B cell (primary cell): ENCODE measurements at regions not wholly inside any gene's neighbourhood (a gene's known extent, or its start where the extent isn't known, plus 50 kb on each side); places are given as distances from the start of the nearest gene placed in this dataset.

ENCODE experiments used
- ATAC-seq: fragments of 200-7000 bp; cut with Tn5 transposase; one replicate; pipeline ENCODE4 v1.10.0; 2021; ENCODE audit warnings: low read depth, mild to moderate bottlenecking, moderate number of reproducible peaks, moderate library complexity
- CTCF ChIA-PET: fragments of 350-600 bp; sonication (Branson Sonifier 250); formaldehyde crosslinking; loops from one replicate; lab custom pipeline; 2021; ENCODE audit warnings: antibody characterized with exemption, inconsistent platforms; lab: Charles Lee
- POLR2A ChIA-PET: fragments of 350-600 bp; sonication (Branson Sonifier 250); formaldehyde crosslinking; loops from one replicate; lab custom pipeline; 2021; ENCODE audit warnings: antibody characterized with exemption; lab: Charles Lee
- DNase-seq: peaks from one replicate; pipeline ENCODE4 v3.0.0; 2013
- H2AFZ ChIP-seq: 2 replicates; pipeline ENCODE4 v1.6.1; 2012; ENCODE audit warnings: mild to moderate bottlenecking, low read depth, low read length; ENCODE audit not compliant: insufficient read depth, poor library complexity, severe bottlenecking
- H3K27ac ChIP-seq, 2 donors: 1 replicate in 1 of 2; 2 replicates in 1 of 2; pipeline ENCODE4 v1.5.1; 2012 to 2013; ENCODE audit warnings: low read length in 2 of 2, mild to moderate bottlenecking in 2 of 2, moderate library complexity in 1 of 2
- H3K27me3 ChIP-seq, 4 experiments: fragments of 200-600 bp in 1 of 4; sonication (generic) in 1 of 4; replicated peaks in 1 of 4; 1 replicate in 2 of 4; 2 replicates in 2 of 4; pipeline versions ENCODE4 v1.6.1 to v1.7.0; 2013 to 2016; ENCODE audit warnings: low read length in 3 of 4, mild to moderate bottlenecking in 2 of 4, mixed read lengths in 1 of 4, moderate library complexity in 1 of 4; ENCODE audit not compliant: insufficient read depth in 4 of 4, control insufficient read depth in 3 of 4; ENCODE audit errors: control extremely low read depth in 1 of 4
- H3K36me3 ChIP-seq, 2 experiments: replicated peaks in 1 of 2; 1 replicate in 1 of 2; 2 replicates in 1 of 2; pipeline versions ENCODE4 v1.6.1 to v1.7.1; 2013; ENCODE audit warnings: low read length in 1 of 2; ENCODE audit not compliant: insufficient read depth in 2 of 2, control insufficient read depth in 1 of 2; ENCODE audit errors: control extremely low read depth in 1 of 2, extremely low read depth in 1 of 2
- H3K4me1 ChIP-seq, 2 donors: fragments of 200-600 bp in 1 of 2; sonication (generic) in 1 of 2; 1 replicate in 1 of 2; 2 replicates in 1 of 2; pipeline versions ENCODE4 v1.5.1 to v1.6.1; 2013 to 2017; ENCODE audit warnings: low read length in 2 of 2; ENCODE audit not compliant: control insufficient read depth in 2 of 2, insufficient read depth in 2 of 2
- H3K4me2 ChIP-seq: replicated peaks from 2 replicates; pipeline ENCODE3; 2012; ENCODE audit warnings: mild to moderate bottlenecking, low read depth, low read length; ENCODE audit not compliant: poor library complexity, severe bottlenecking
- H3K4me3 ChIP-seq, 5 experiments: fragments of 200-600 bp in 1 of 5; sonication (generic) in 1 of 5; 1 replicate in 3 of 5; 2 replicates in 2 of 5; pipeline versions ENCODE4 v1.5.1 to v1.7.0; 2011 to 2016; ENCODE audit warnings: low read length in 4 of 5, mild to moderate bottlenecking in 4 of 5, low read depth in 2 of 5, control low read depth in 1 of 5, moderate library complexity in 1 of 5; ENCODE audit not compliant: insufficient read depth in 1 of 5; ENCODE audit errors: control extremely low read depth in 1 of 5, extremely low read depth in 1 of 5
- H3K79me2 ChIP-seq: fragments of 200-600 bp; sonication (generic); one replicate; pipeline ENCODE4 v1.6.0; 2016; ENCODE audit warnings: low read length; ENCODE audit not compliant: control insufficient read depth, insufficient read depth
- H3K9ac ChIP-seq: fragments of 200-600 bp; sonication (generic); 2 replicates; pipeline ENCODE4 v1.6.1; 2017; ENCODE audit warnings: mild to moderate bottlenecking, low read length, moderate library complexity
- H3K9me3 ChIP-seq, 3 donors: one replicate each; pipeline versions ENCODE4 v1.6.1 to v1.7.1; 2013; ENCODE audit warnings: low read length in 2 of 3; ENCODE audit not compliant: control insufficient read depth in 2 of 3, insufficient read depth in 1 of 3; ENCODE audit errors: control extremely low read depth in 1 of 3
- H4K20me1 ChIP-seq: 2 replicates; pipeline ENCODE4 v1.6.0; 2012; ENCODE audit warnings: mild to moderate bottlenecking, low read length; ENCODE audit not compliant: insufficient read depth, control insufficient read depth, poor library complexity, severe bottlenecking
- H3K27ac Mint-ChIP-seq: one replicate; pipeline ENCODE4 v1.8.0; 2021; ENCODE audit warnings: mixed read lengths
- H3K27me3 Mint-ChIP-seq: one replicate; pipeline ENCODE4 v1.8.0; 2021; ENCODE audit warnings: mixed read lengths
- H3K4me1 Mint-ChIP-seq: one replicate; pipeline ENCODE4 v1.8.0; 2021; ENCODE audit warnings: mixed read lengths
- H3K4me3 Mint-ChIP-seq: one replicate; pipeline ENCODE4 v1.8.0; 2021; ENCODE audit warnings: mixed read lengths
- H3K9me3 Mint-ChIP-seq: one replicate; pipeline ENCODE4 v1.8.0; 2022; ENCODE audit warnings: mixed read lengths; ENCODE audit not compliant: insufficient read depth
- CTCF ChIP-seq: fragments of 200-600 bp; IDR thresholded peaks from one replicate; pipeline ENCODE4 v1.8.0; 2022; ENCODE audit warnings: antibody characterized with exemption, mild to moderate bottlenecking
- EZH2 ChIP-seq: IDR thresholded peaks from 2 replicates; pipeline ENCODE4 v1.6.1; 2012; ENCODE audit warnings: borderline replicate concordance, low read depth, mild to moderate bottlenecking, moderate library complexity, low read length; ENCODE audit not compliant: insufficient read depth, poor library complexity, severe bottlenecking
- WGBS: methylation state at CpG from one replicate; pipeline ENCODE4 v1.1.5; 2013; ENCODE audit warnings: missing lambda C conversion rate; ENCODE audit not compliant: insufficient coverage; 5-methylcytosine and 5-hydroxymethylcytosine counted together
- intact Hi-C: fragments of 100-400 bp; cut with micrococcal nuclease; formaldehyde crosslinking; loops from one replicate; pipeline ENCODE4 v1.10.0; 2022

DNA sequence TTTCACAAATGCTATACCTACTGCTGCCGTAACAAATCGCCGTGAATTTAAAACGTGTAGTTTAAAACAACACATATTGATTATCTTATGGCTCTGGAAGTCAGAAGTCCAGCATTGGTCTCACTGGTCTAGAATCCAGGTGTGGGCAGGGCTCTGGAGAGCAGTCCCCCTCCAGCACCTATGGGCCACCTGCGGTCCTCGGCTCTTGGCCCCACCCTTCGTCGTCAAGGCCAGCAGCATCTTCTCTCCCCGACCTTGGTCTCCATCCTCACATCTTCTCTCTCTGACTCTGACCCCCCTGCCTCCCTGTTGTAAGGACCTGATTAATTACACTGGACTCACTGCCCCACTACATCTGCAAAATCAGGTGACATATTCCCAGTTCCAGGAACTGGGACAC, 106.4 kb upstream of the COL5A1 start:
- Mint-ChIP-seq H3K27ac (no peak overlapping the region), H3K4me3 (no peak overlapping the region), H3K4me1 (no peaks in the 10 kb centered on the region), H3K27me3 (no peaks in the 10 kb centered on the region), H3K9me3 (no peaks in the 10 kb centered on the region)
- Histone ChIP-seq H4K20me1 (no peaks in the 10 kb centered on the region), H3K4me2 (no peak overlapping the region), H3K9ac (no peak overlapping the region), H3K9me3 (peaks cover 0 to 15% (median 0%) of the 10 kb centered on the region in 3 donors), H3K27ac (no peak overlapping the region), H3K4me3 (no peak overlapping the region), H2AFZ (no peak overlapping the region), H3K4me1 (no peaks in the 10 kb centered on the region), H3K79me2 (no peaks in the 10 kb centered on the region), H3K36me3 (no peaks in the 10 kb centered on the region), H3K27me3 (no peaks in the 10 kb centered on the region)
- ChIA-PET CTCF (no interaction called here), POLR2A (no interaction called here)
- no peak for ATAC-seq
- intact Hi-C loops, result no loop called here
- 99% methylated on average over 9 of the region's 9 CpGs for WGBS
- TF ChIP-seq CTCF (no peak), EZH2 (no peak)
- DNase-seq, result no peak

GRCh38 chr9:134536101-134536900, 105.3 kb upstream of the COL5A1 start:
- Histone ChIP-seq H3K4me1 (no peaks in the 10 kb centered on the region), H3K27me3 (no peaks in the 10 kb centered on the region), H2AFZ (no peak overlapping the region), H3K9ac (no peak overlapping the region), H3K79me2 (no peaks in the 10 kb centered on the region), H3K9me3 (peaks cover 0 to 12% (median 0%) of the 10 kb centered on the region in 3 donors), H3K4me2 (no peak overlapping the region), H3K36me3 (no peaks in the 10 kb centered on the region), H4K20me1 (no peaks in the 10 kb centered on the region), H3K4me3 (no peak overlapping the region), H3K27ac (no peak overlapping the region)
- CTCF ChIA-PET, result no interaction called here
- intact Hi-C loops, result no loop called here
- Mint-ChIP-seq H3K9me3 (no peaks in the 10 kb centered on the region), H3K4me3 (no peak overlapping the region), H3K27ac (no peak overlapping the region), H3K27me3 (no peaks in the 10 kb centered on the region), H3K4me1 (no peaks in the 10 kb centered on the region)
- ATAC-seq (no peak), DNase-seq (no peak)
- TF ChIP-seq EZH2 (no peak), CTCF (no peak)
- POLR2A ChIA-PET, result no interaction called here
- 87% methylated on average over 18 of the region's 22 CpGs for WGBS
